ENCODE measurements at regions not wholly inside any gene's neighbourhood (a gene's known extent, or its start where the extent isn't known, plus 50 kb on each side); places are given as distances from the start of the nearest gene placed in this dataset.

- TF ChIP-seq CTCF (IDR thresholded peaks at IDR 0.05) (no peak), POLR2A (IDR thresholded peaks at IDR 0.05) (no peak)
These were observed 1134.4 kb downstream of the GALC start for GRCh38 chr14:86858591-86858990.

Data from thyroid gland (tissue), 4 donors.